HCT116 (cell line): ENCODE measurements at regions not wholly inside any gene's neighbourhood (a gene's known extent, or its start where the extent isn't known, plus 50 kb on each side); places are given as distances from the start of the nearest gene placed in this dataset.

Source experiments
- ATAC-seq: fragments of 200-7000 bp; cut with Tn5 transposase; 2 replicates; pipeline ENCODE4 v1.9.1; 2020; ENCODE audit warnings: mild to moderate bottlenecking, moderate library complexity
- BruUV-seq: library from RNA; stranded (reverse); fragments of 400-500 nt; replicated peaks from 2 replicates; lab custom pipeline; 2021; lab: Mats Ljungman, UMichigan
- CTCF ChIA-PET: fragments of 300-600 bp; sonication (Branson Sonifier 250); formaldehyde crosslinking; loops from one replicate; lab custom pipeline; 2021; ENCODE audit warnings: antibody characterized with exemption; lab: Charles Lee
- POLR2A ChIA-PET: fragments of 300-600, 350-600 bp; sonication (Branson Sonifier 250); formaldehyde crosslinking; loops from one replicate; lab custom pipeline; 2021; ENCODE audit warnings: antibody characterized with exemption; lab: Charles Lee
- RAD21 ChIA-PET, 2 experiments: fragments of 300-600 bp; sonication (Branson Sonifier 250); formaldehyde crosslinking; loops; one replicate each; lab custom pipeline; 2023; ENCODE audit warnings: low total read pairs in 2 of 2; ENCODE audit not compliant: uncharacterized antibody in 2 of 2, unreplicated experiment in 2 of 2, low non-redundant PET in 1 of 2; lab: Charles Lee
- DNase-seq: peaks from one replicate; pipeline ENCODE4 v3.0.0-alpha.2; 2010; ENCODE audit warnings: low read depth, low spot score
- H2AFZ ChIP-seq: fragments of 200-600 bp; shearing (Covaris generic), sonication (generic); 2 replicates; pipeline ENCODE4 v1.6.1; 2017; ENCODE audit warnings: low read depth, mixed run types, mixed read lengths, antibody characterized with exemption, low read length; ENCODE audit not compliant: poor library complexity, severe bottlenecking
- H3K27ac ChIP-seq: 2 replicates; pipeline ENCODE4 v1.5.1; 2012; ENCODE audit warnings: low read depth, low read length
- H3K27me3 ChIP-seq: fragments of 200-600 bp; sonication (generic); 2 replicates; pipeline ENCODE4 v1.6.1; 2016; ENCODE audit warnings: mixed run types, low read length, mixed read lengths; ENCODE audit not compliant: insufficient read depth
- H3K36me3 ChIP-seq, 2 experiments: fragments of 200-500 bp in 1 of 2; fragments of 200-600 bp in 1 of 2; sonication (Bioruptor generic) in 1 of 2; sonication (generic) in 1 of 2; 2 replicates each; pipeline versions ENCODE4 v1.5.1 to v1.6.1; 2014 to 2016; ENCODE audit warnings: low read length in 2 of 2, inconsistent platforms in 1 of 2, mixed read lengths in 1 of 2, mixed run types in 1 of 2; ENCODE audit not compliant: insufficient read depth in 2 of 2, control insufficient read depth in 1 of 2
- H3K4me1 ChIP-seq, 2 experiments: fragments of 200-600 bp in 1 of 2; sonication (generic) in 1 of 2; 2 replicates each; pipeline versions ENCODE4 v1.5.1 to v1.6.1; 2012 to 2017; ENCODE audit warnings: low read length in 2 of 2, inconsistent platforms in 1 of 2, mild to moderate bottlenecking in 1 of 2, mixed read lengths in 1 of 2, mixed run types in 1 of 2, moderate library complexity in 1 of 2; ENCODE audit not compliant: insufficient read depth in 2 of 2, control insufficient read depth in 1 of 2
- H3K4me2 ChIP-seq: fragments of 200-600 bp; sonication (generic); 2 replicates; pipeline ENCODE4 v1.6.1; 2017; ENCODE audit warnings: mixed run types, low read length, mixed read lengths
- H3K4me3 ChIP-seq, 2 experiments: fragments of 200-600 bp in 1 of 2; sonication (generic) in 1 of 2; replicated peaks in 1 of 2; 2 replicates each; pipeline ENCODE4 v1.5.1; 2011 to 2016; ENCODE audit warnings: low read length in 2 of 2, control low read depth in 1 of 2, low read depth in 1 of 2, mild to moderate bottlenecking in 1 of 2, mixed read lengths in 1 of 2, mixed run types in 1 of 2
- H3K79me2 ChIP-seq: fragments of 200-600 bp; sonication (generic); 2 replicates; pipeline ENCODE4 v1.6.1; 2017; ENCODE audit warnings: mild to moderate bottlenecking, mixed run types, low read length, moderate library complexity, mixed read lengths; ENCODE audit not compliant: insufficient read depth
- H3K9ac ChIP-seq: fragments of 200-600 bp; sonication (generic); 2 replicates; pipeline ENCODE4 v1.6.1; 2016; ENCODE audit warnings: low read length, mixed read lengths
- H3K9me2 ChIP-seq: fragments of 200-600 bp; sonication (generic), shearing (Covaris generic); 2 replicates; pipeline ENCODE4 v1.6.1; 2017; ENCODE audit warnings: mixed run types, mild to moderate bottlenecking, moderate library complexity; ENCODE audit not compliant: insufficient read depth
- H3K9me3 ChIP-seq, 2 experiments: fragments of 200-500 bp in 1 of 2; fragments of 200-600 bp in 1 of 2; sonication (Bioruptor generic) in 1 of 2; sonication (generic) in 1 of 2; 2 replicates each; pipeline ENCODE4 v1.6.1; 2014 to 2017; ENCODE audit warnings: low read length in 2 of 2, mixed read lengths in 2 of 2, inconsistent platforms in 1 of 2, low read depth in 1 of 2, mild to moderate bottlenecking in 1 of 2, mixed run types in 1 of 2, moderate library complexity in 1 of 2; ENCODE audit not compliant: control insufficient read depth in 1 of 2, insufficient read depth in 1 of 2
- H4K20me1 ChIP-seq: fragments of 200-600 bp; sonication (generic), shearing (Covaris generic); 2 replicates; pipeline ENCODE4 v1.6.1; 2017; ENCODE audit warnings: mixed run types, mild to moderate bottlenecking, moderate library complexity; ENCODE audit not compliant: insufficient read depth
- ATF3 ChIP-seq: IDR thresholded peaks from 2 replicates; pipeline ENCODE4 v1.6.1; 2012
- CEBPB ChIP-seq: IDR thresholded peaks from 2 replicates; pipeline ENCODE4 v1.6.1; 2012; ENCODE audit warnings: low read depth
- ELF1 ChIP-seq: IDR thresholded peaks from 2 replicates; pipeline ENCODE4 v1.6.1; 2012; ENCODE audit warnings: low read depth, borderline replicate concordance
- EZH2phosphoT487 ChIP-seq: fragments of 200-600 bp; IDR thresholded peaks from 2 replicates; pipeline ENCODE4 v1.6.1; 2018; ENCODE audit warnings: antibody characterized with exemption, borderline replicate concordance
- FOSL1 ChIP-seq: IDR thresholded peaks from 2 replicates; pipeline ENCODE4 v1.6.1; 2012; ENCODE audit warnings: low read depth
- POLR2A ChIP-seq: IDR thresholded peaks from 2 replicates; pipeline ENCODE4 v1.7.0; 2011; ENCODE audit warnings: borderline replicate concordance; ENCODE audit not compliant: insufficient read depth, insufficient read length; ENCODE audit errors: extremely low read depth
- POLR2AphosphoS5 ChIP-seq: IDR thresholded peaks from 2 replicates; pipeline ENCODE4 v1.6.1; 2011; ENCODE audit warnings: mild to moderate bottlenecking, low read depth, low read length, moderate library complexity
- RAD21 ChIP-seq: IDR thresholded peaks from 2 replicates; pipeline ENCODE4 v1.6.1; 2012; ENCODE audit warnings: low read depth, mild to moderate bottlenecking
- SIN3A ChIP-seq: IDR thresholded peaks from 2 replicates; pipeline ENCODE4 v1.6.1; 2012; ENCODE audit warnings: low read depth
- SRF ChIP-seq: IDR thresholded peaks from 2 replicates; pipeline ENCODE4 v1.6.1; 2012; ENCODE audit warnings: low read depth
- TCF7L2 ChIP-seq: IDR thresholded peaks from 2 replicates; pipeline ENCODE4 v1.7.0; 2011; ENCODE audit warnings: borderline replicate concordance, inconsistent platforms; ENCODE audit not compliant: insufficient read depth, insufficient read length; ENCODE audit errors: extremely low read depth
- YY1 ChIP-seq: IDR thresholded peaks from 2 replicates; pipeline ENCODE4 v1.6.1; 2011; ENCODE audit warnings: low read length, low read depth, moderate library complexity, mild to moderate bottlenecking; ENCODE audit not compliant: insufficient replicate concordance; ENCODE audit errors: extremely low read depth
- ZBTB33 ChIP-seq: IDR thresholded peaks from 2 replicates; pipeline ENCODE4 v1.6.1; 2011; ENCODE audit warnings: mild to moderate bottlenecking, low read length, moderate library complexity; ENCODE audit not compliant: insufficient replicate concordance; ENCODE audit errors: extremely low read depth
- ZNF274 ChIP-seq: fragments of 200-500 bp; sonication (Bioruptor generic); IDR thresholded peaks from 2 replicates; pipeline ENCODE4 v1.6.1; 2014; ENCODE audit warnings: mild to moderate bottlenecking, low read depth, low read length, inconsistent platforms
- intact Hi-C: fragments of 100-400 bp; cut with micrococcal nuclease; formaldehyde crosslinking; loops from 2 replicates; pipeline ENCODE4 v1.10.0; 2022
- TF ChIP-seq, protein P1 (sequence below): IDR thresholded peaks from 2 replicates; pipeline ENCODE4 v1.6.1; 2012

GRCh38 chr9:92223758-92224157, 69.7 kb downstream of the IARS1 start:
- BruUV-seq, result no TSS peak
- no peaks in the 10 kb centered on the region for H3K9me2 ChIP-seq
- H3K9ac ChIP-seq, result no peak overlapping the region
- no peak overlapping the region for H3K4me3 ChIP-seq
- TF ChIP-seq CEBPB (no peak), RAD21 (no peak), SIN3A (no peak), FOSL1 (no peak), TCF7L2 (no peak), POLR2A (no peak), ELF1 (no peak), SRF (no peak), ZNF274 (no peak), YY1 (no peak), ATF3 (no peak), EZH2phosphoT487 (no peak), ZBTB33 (no peak), POLR2AphosphoS5 (no peak)
- TF ChIP-seq, protein P1, sequence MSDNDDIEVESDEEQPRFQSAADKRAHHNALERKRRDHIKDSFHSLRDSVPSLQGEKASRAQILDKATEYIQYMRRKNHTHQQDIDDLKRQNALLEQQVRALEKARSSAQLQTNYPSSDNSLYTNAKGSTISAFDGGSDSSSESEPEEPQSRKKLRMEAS, result no peak
- H3K79me2 ChIP-seq, result peaks cover 47% of the 10 kb centered on the region
- H4K20me1 ChIP-seq, result peaks cover 10% of the 10 kb centered on the region; the same call in 1 of the 2 replicates
- ChIA-PET POLR2A (no interaction called here), RAD21 (no interaction called here), CTCF (no interaction called here)
- H3K36me3 ChIP-seq, result peaks cover 44 to 52% of the 10 kb centered on the region in 2 experiments
- no peaks in the 10 kb centered on the region for H3K9me3 ChIP-seq
- H3K4me1 ChIP-seq, result no peaks in the 10 kb centered on the region
- intact Hi-C loops, result no loop called here
- no peak overlapping the region for H3K27ac ChIP-seq
- ATAC-seq, result no peak
- H3K27me3 ChIP-seq, result no peaks in the 10 kb centered on the region
- H3K4me2 ChIP-seq, result no peak overlapping the region
- no peak overlapping the region for H2AFZ ChIP-seq
- DNase-seq, result no peak
